ENCODE measurements at regions not wholly inside any gene's neighbourhood (a gene's known extent, or its start where the extent isn't known, plus 50 kb on each side); places are given as distances from the start of the nearest gene placed in this dataset.

GRCh38 chr5:159713254-159713653 lies 203.0 kb upstream of the ADRA1B start:
- no peak for TF ChIP-seq CTCF (IDR thresholded peaks at IDR 0.05)
- no peak for TF ChIP-seq POLR2A (IDR thresholded peaks at IDR 0.05)
- no peak overlapping the region for H3K27ac ChIP-seq
- intact Hi-C loops (cut with DNase I): no loop called here
- H3K36me3 ChIP-seq (replicated peaks in 1 of 2): no peaks in the 10 kb centered on the region
- H3K4me3 ChIP-seq: no peak overlapping the region
- H3K27me3 ChIP-seq: no peaks in the 10 kb centered on the region
- DNase-seq: no peak
- H3K4me1 ChIP-seq (replicated peaks in 1 of 2): no peaks in the 10 kb centered on the region
- H3K9me3 ChIP-seq (replicated peaks in 1 of 3): no peaks in the 10 kb centered on the region

- intact Hi-C loops (cut with DNase I): no loop called here
Measured at GRCh38 chr5:159713773-159714172, 202.5 kb upstream of the ADRA1B start.

GRCh38 chr5:159725475-159725874 lies 190.8 kb upstream of the ADRA1B start:
- no peak for TF ChIP-seq CTCF (IDR thresholded peaks at IDR 0.05)
- TF ChIP-seq POLR2A (IDR thresholded peaks at IDR 0.05): no peak
- no peak for DNase-seq
- no peaks in the 10 kb centered on the region for H3K27me3 ChIP-seq
- intact Hi-C loops (cut with DNase I): no loop called here
- H3K27ac ChIP-seq: no peak overlapping the region
- no peak overlapping the region for H3K4me3 ChIP-seq
- no peaks in the 10 kb centered on the region for H3K9me3 ChIP-seq (replicated peaks in 1 of 3)
- H3K4me1 ChIP-seq (replicated peaks in 1 of 2): no peaks in the 10 kb centered on the region
- H3K36me3 ChIP-seq (replicated peaks in 1 of 2): no peaks in the 10 kb centered on the region
- 40 to 53% (median 47%) methylated on average over 4 of the region's 4 CpGs for WGBS, 4 donors

More at GRCh38 chr5:159713773-159714172, 202.5 kb upstream of the ADRA1B start:
- H3K36me3 ChIP-seq (replicated peaks in 1 of 2): no peaks in the 10 kb centered on the region
- H3K4me3 ChIP-seq: no peak overlapping the region
- H3K27ac ChIP-seq: no peak overlapping the region
- no peaks in the 10 kb centered on the region for H3K4me1 ChIP-seq (replicated peaks in 1 of 2)
- TF ChIP-seq CTCF (IDR thresholded peaks at IDR 0.05) (no peak), POLR2A (IDR thresholded peaks at IDR 0.05) (no peak)
- 82 to 85% (median 84%) methylated on average over 2 of the region's 2 CpGs for WGBS, 4 donors
- DNase-seq: no peak
- no peaks in the 10 kb centered on the region for H3K9me3 ChIP-seq (replicated peaks in 1 of 3)
- H3K27me3 ChIP-seq: no peaks in the 10 kb centered on the region

GRCh38 chr5:159727167-159727566 lies 189.1 kb upstream of the ADRA1B start:
- H3K27me3 ChIP-seq: no peaks in the 10 kb centered on the region
- no peak overlapping the region for H3K4me3 ChIP-seq
- H3K27ac ChIP-seq: no peak overlapping the region
- H3K4me1 ChIP-seq (replicated peaks in 1 of 2): no peaks in the 10 kb centered on the region
- no peaks in the 10 kb centered on the region for H3K9me3 ChIP-seq (replicated peaks in 1 of 3)
- 88 to 91% (median 90%) methylated on average over 1 of the region's 1 CpG for WGBS, 4 donors
- no peaks in the 10 kb centered on the region for H3K36me3 ChIP-seq (replicated peaks in 1 of 2)
- intact Hi-C loops (cut with DNase I): no loop called here
- TF ChIP-seq CTCF (IDR thresholded peaks at IDR 0.05) (no peak), POLR2A (IDR thresholded peaks at IDR 0.05) (no peak)
- no peak for DNase-seq
